ENCODE measurements at regions not wholly inside any gene's neighbourhood (a gene's known extent, or its start where the extent isn't known, plus 50 kb on each side); places are given as distances from the start of the nearest gene placed in this dataset.

- no peak for TF ChIP-seq EZH2 (IDR thresholded peaks at IDR 0.05; ENCODE audit: borderline replicate concordance)
- TF ChIP-seq, protein P1, sequence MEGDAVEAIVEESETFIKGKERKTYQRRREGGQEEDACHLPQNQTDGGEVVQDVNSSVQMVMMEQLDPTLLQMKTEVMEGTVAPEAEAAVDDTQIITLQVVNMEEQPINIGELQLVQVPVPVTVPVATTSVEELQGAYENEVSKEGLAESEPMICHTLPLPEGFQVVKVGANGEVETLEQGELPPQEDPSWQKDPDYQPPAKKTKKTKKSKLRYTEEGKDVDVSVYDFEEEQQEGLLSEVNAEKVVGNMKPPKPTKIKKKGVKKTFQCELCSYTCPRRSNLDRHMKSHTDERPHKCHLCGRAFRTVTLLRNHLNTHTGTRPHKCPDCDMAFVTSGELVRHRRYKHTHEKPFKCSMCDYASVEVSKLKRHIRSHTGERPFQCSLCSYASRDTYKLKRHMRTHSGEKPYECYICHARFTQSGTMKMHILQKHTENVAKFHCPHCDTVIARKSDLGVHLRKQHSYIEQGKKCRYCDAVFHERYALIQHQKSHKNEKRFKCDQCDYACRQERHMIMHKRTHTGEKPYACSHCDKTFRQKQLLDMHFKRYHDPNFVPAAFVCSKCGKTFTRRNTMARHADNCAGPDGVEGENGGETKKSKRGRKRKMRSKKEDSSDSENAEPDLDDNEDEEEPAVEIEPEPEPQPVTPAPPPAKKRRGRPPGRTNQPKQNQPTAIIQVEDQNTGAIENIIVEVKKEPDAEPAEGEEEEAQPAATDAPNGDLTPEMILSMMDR (IDR thresholded peaks at IDR 0.05; ENCODE audit: poor library complexity) = no peak
- no peak for TF ChIP-seq EZH2phosphoT487 (IDR thresholded peaks at IDR 0.05; ENCODE audit: low read depth, severe bottlenecking, unreplicated experiment)
These were observed 121.8 kb downstream of the RTP5 start for GRCh38 chr2:241991299-241991698.
